ENCODE measurements at regions not wholly inside any gene's neighbourhood (a gene's known extent, or its start where the extent isn't known, plus 50 kb on each side); places are given as distances from the start of the nearest gene placed in this dataset.

GRCh38 chr2:66024391-66024790 is 410.5 kb upstream of the MEIS1 start:
- no peaks in the 10 kb centered on the region for H3K27me3 ChIP-seq (ENCODE audit: insufficient read depth, poor library complexity, severe bottlenecking)
- no peak overlapping the region for H3K27ac ChIP-seq (ENCODE audit: poor library complexity, severe bottlenecking)
- ATAC-seq (ENCODE audit: low read depth) (peak; percentile 81), DNase-seq (ENCODE audit: low spot score) (peak; percentile 39)
- no peaks in the 10 kb centered on the region for H3K9me3 ChIP-seq (ENCODE audit: severe bottlenecking)
- TF ChIP-seq CTCF (IDR thresholded peaks at IDR 0.05; ENCODE audit: poor library complexity, severe bottlenecking), result no peak
- H3K36me3 ChIP-seq (ENCODE audit: low read depth), result no peaks in the 10 kb centered on the region
- H3K4me1 ChIP-seq (ENCODE audit: insufficient read depth, poor library complexity, severe bottlenecking), result no peaks in the 10 kb centered on the region
- H3K4me3 ChIP-seq (ENCODE audit: severe bottlenecking), result no peak overlapping the region

GRCh38 chr2:66021296-66021695 is 413.6 kb upstream of the MEIS1 start:
- TF ChIP-seq CTCF (IDR thresholded peaks at IDR 0.05; ENCODE audit: poor library complexity, severe bottlenecking), result no peak
- H3K4me1 ChIP-seq (ENCODE audit: insufficient read depth, poor library complexity, severe bottlenecking), result no peaks in the 10 kb centered on the region
- no peaks in the 10 kb centered on the region for H3K9me3 ChIP-seq (ENCODE audit: severe bottlenecking)
- H3K27me3 ChIP-seq (ENCODE audit: insufficient read depth, poor library complexity, severe bottlenecking), result no peaks in the 10 kb centered on the region
- no peaks in the 10 kb centered on the region for H3K36me3 ChIP-seq (ENCODE audit: low read depth)
- DNase-seq (ENCODE audit: low spot score), result no peak
- H3K27ac ChIP-seq (ENCODE audit: poor library complexity, severe bottlenecking), result no peak overlapping the region
- ATAC-seq (ENCODE audit: low read depth), result no peak
- no peak overlapping the region for H3K4me3 ChIP-seq (ENCODE audit: severe bottlenecking)

- H3K27ac ChIP-seq (ENCODE audit: poor library complexity, severe bottlenecking), result no peak overlapping the region
- no peak for DNase-seq (ENCODE audit: low spot score)
- no peak for TF ChIP-seq CTCF (IDR thresholded peaks at IDR 0.05; ENCODE audit: poor library complexity, severe bottlenecking)
- no peak for ATAC-seq (ENCODE audit: low read depth)
- H3K27me3 ChIP-seq (ENCODE audit: insufficient read depth, poor library complexity, severe bottlenecking), result no peaks in the 10 kb centered on the region
- no peaks in the 10 kb centered on the region for H3K4me1 ChIP-seq (ENCODE audit: insufficient read depth, poor library complexity, severe bottlenecking)
- no peak overlapping the region for H3K4me3 ChIP-seq (ENCODE audit: severe bottlenecking)
- no peaks in the 10 kb centered on the region for H3K36me3 ChIP-seq (ENCODE audit: low read depth)
- H3K9me3 ChIP-seq (ENCODE audit: severe bottlenecking), result no peaks in the 10 kb centered on the region
These were observed 417.2 kb upstream of the MEIS1 start for GRCh38 chr2:66017763-66018162.

- no peak for ATAC-seq (ENCODE audit: low read depth)
- Histone ChIP-seq H3K36me3 (ENCODE audit: low read depth) (no peaks in the 10 kb centered on the region), H3K27ac (ENCODE audit: poor library complexity, severe bottlenecking) (no peak overlapping the region), H3K9me3 (ENCODE audit: severe bottlenecking) (peaks cover 2% of the 10 kb centered on the region), H3K27me3 (ENCODE audit: insufficient read depth, poor library complexity, severe bottlenecking) (no peaks in the 10 kb centered on the region), H3K4me3 (ENCODE audit: severe bottlenecking) (no peak overlapping the region), H3K4me1 (ENCODE audit: insufficient read depth, poor library complexity, severe bottlenecking) (no peaks in the 10 kb centered on the region)
- DNase-seq (ENCODE audit: low spot score), result no peak
- TF ChIP-seq CTCF (IDR thresholded peaks at IDR 0.05; ENCODE audit: poor library complexity, severe bottlenecking), result no peak
These were observed 420.5 kb upstream of the MEIS1 start for GRCh38 chr2:66014450-66014849.

GRCh38 chr2:66013456-66013855 is 421.5 kb upstream of the MEIS1 start:
- ATAC-seq (ENCODE audit: low read depth) (no peak), DNase-seq (ENCODE audit: low spot score) (no peak)
- Histone ChIP-seq H3K27ac (ENCODE audit: poor library complexity, severe bottlenecking) (no peak overlapping the region), H3K36me3 (ENCODE audit: low read depth) (no peaks in the 10 kb centered on the region), H3K9me3 (ENCODE audit: severe bottlenecking) (peaks cover 2% of the 10 kb centered on the region), H3K27me3 (ENCODE audit: insufficient read depth, poor library complexity, severe bottlenecking) (no peaks in the 10 kb centered on the region), H3K4me3 (ENCODE audit: severe bottlenecking) (no peak overlapping the region), H3K4me1 (ENCODE audit: insufficient read depth, poor library complexity, severe bottlenecking) (no peaks in the 10 kb centered on the region)
- peak; percentile 28 for TF ChIP-seq CTCF (IDR thresholded peaks at IDR 0.05; ENCODE audit: poor library complexity, severe bottlenecking)

All from RWPE2 (cell line).